GM18907 (cell line): ENCODE measurements at regions not wholly inside any gene's neighbourhood (a gene's known extent, or its start where the extent isn't known, plus 50 kb on each side); places are given as distances from the start of the nearest gene placed in this dataset.
"Not testable (repeated sequence)": the region's sequence is repeated elsewhere in the genome, so short reads cannot be mapped to it uniquely, and the experiment has no call there.

ENCODE experiments used
- ATAC-seq: cut with Tn5 transposase; IDR thresholded peaks from one replicate; pipeline ENCODE4 v1.9.1; 2021; ENCODE audit warnings: mild to moderate bottlenecking, moderate library complexity; ENCODE audit not compliant: unreplicated experiment

DNA sequence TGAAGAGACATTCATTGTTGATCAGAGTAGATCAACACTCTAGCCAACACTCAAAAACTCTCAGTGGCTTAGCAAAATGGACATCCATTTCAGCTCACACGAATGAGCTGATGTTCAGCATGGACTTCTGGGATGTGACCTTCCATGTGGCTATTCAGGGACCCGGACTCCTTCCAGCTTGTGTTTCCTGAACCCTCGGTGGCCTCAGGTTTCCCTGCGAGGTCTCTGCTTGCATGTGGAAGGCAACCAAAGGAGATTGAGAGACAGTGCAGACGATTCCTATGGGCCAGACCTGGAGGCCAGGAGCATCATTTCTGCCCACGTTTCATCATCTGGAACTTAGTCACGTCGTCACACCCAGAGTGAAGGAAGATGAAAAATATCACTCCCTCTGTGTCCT lies 1137.4 kb downstream of the TBC1D22A start:
- no peak for ATAC-seq

DNA sequence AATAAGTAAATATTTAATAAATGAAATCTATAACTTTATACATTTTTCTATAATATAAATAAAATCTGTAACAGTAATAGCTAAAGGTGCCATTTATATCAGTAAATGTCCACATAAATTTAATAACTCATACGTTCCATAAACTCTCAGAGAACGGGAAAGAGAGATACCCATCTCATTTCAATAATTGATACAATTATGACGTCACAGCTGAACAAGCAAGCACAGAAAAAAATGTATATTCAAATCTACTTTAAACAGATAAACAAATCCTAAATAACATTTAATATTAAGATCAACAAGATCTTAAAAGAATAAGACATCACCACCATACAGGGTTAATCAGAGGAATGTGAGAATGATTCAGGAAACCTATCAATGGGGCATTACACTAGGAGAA lies 1136.5 kb downstream of the TBC1D22A start:
- ATAC-seq, result no peak

DNA sequence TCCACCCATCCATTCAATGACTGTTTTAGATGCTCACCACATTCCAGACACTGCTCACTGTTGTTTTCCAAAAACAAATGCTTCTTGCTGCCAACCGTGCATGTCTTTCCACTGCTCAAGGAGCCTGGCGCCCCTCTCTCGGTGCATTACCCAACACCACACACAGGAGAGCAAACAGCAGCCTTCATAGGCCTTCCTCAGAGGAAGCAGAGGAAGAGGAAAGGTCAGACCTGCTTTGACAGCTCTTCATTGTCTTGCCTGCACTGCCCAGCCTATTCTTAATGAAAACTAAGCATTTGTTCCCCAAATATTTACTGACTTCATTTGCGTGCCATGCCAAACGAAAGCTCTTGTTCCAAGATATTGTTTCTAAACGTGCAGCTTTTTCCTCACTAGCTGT lies 1129.2 kb downstream of the TBC1D22A start:
- no peak for ATAC-seq

DNA sequence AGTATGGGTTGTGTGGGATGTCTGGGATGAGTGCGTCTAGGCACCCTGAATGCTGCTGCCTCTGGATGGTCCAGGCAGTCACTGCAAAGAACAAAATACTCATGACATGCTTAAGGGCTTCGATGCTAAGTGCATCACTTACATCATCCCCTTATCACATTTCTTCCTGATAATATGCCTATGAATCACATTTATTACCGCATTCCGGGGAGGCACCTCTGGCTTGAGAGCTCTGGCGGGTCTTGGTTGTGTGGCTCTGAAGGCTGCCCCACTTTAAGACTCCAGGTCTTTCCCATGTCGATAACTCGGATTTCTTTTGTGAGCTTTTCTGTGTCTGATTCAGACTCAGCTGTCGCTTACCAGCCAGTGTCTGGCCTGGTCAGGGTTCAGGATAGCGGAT lies 1126.4 kb downstream of the TBC1D22A start:
- no peak for ATAC-seq

DNA sequence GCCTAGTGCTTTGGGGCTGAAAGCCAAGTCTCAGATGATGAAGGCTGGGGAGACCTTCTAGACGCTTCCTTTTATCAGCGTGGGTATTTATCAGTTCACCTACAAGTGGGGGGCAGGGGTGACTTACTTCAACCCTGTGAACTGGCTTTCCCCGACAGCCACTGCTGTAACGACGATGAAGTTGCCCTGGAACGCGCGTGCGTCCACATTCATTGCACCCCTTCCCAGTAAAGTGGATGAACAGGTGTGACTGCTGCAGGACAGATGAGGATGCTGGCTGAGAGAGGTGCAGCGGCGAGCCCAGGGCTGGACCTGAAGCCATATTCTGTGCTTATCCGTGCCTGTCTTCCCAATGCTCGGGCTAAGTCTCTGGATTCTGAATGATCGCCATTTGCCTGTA lies 1122.3 kb downstream of the TBC1D22A start:
- ATAC-seq, result no peak

DNA sequence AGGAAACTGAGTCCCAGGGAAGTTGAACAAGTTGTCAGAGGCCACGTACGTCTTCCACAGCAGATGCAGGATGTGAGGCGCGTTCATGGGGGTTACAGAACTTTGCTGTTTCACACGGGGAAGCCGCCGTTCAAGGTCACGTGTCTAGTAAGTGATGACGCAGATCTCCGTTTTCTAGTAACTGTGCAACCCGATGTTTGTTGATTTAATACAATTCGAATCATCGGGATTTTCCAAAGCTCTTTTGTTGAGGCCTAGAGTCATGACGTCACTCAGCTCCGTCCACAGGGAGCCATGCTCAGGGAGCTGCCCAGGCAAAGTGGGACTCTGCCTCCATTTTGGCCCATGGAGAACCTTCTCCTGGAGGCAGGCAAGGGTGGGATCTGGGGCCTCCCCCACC lies 1121.8 kb downstream of the TBC1D22A start:
- no peak for ATAC-seq

DNA sequence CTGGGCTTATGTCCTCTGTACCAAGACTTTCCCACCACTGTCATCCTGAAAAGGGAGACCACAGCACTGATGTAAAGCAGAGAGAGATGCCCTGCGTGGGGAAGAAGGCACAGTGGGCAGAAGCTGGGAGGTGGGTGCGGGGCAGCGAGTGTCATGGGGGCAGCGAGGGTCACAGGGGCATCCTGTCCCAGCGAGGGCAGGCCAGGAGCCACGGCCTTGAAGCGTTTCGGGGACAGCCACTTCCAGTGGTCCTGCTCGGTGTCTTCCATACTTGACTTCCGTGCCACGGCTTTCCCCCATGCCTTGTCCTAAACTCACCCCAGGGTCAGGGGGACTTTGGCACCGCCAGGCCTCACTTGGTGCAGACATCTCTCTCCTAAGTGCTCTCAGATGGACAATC lies 1121.3 kb downstream of the TBC1D22A start:
- ATAC-seq, result no peak

DNA sequence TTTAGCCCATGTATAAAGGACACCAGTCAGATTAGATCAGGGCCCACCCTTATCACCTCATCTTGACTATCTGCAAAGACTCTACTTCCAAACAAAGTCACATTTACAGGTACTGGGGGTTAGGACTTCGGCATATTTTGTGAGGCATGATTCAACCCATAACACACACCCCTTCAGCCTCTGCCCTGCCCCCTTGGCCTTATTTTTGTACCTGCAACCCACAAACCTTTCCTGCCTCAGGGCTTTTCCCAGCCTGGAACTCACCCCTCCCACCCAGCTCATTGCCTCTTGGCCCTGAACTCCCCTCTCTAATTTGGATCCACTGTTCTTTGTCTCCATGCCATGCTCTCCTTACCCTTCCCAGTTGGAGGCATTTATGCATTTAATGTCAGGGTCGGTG lies 1116.9 kb downstream of the TBC1D22A start:
- ATAC-seq, result no peak

DNA sequence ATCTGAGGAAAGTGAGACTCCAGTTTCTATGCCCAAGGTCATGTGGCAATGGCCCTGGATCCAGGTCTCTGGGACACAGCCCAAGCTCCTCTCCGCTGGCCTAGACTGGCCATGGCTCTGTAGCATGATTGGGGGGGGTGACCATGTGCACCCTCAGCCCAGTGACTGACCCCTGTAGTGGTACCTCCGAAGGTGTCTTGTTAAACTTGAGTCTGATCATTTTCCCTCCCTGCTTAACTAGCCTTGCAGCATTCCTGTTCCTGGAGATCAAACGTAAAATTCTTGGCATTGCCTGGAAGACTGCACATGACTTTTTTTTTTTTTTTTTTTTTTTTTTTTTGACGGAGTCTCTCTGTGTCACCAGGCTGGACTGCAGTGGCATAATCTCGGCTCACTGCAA lies 1116.0 kb downstream of the TBC1D22A start:
- no peak for ATAC-seq

DNA sequence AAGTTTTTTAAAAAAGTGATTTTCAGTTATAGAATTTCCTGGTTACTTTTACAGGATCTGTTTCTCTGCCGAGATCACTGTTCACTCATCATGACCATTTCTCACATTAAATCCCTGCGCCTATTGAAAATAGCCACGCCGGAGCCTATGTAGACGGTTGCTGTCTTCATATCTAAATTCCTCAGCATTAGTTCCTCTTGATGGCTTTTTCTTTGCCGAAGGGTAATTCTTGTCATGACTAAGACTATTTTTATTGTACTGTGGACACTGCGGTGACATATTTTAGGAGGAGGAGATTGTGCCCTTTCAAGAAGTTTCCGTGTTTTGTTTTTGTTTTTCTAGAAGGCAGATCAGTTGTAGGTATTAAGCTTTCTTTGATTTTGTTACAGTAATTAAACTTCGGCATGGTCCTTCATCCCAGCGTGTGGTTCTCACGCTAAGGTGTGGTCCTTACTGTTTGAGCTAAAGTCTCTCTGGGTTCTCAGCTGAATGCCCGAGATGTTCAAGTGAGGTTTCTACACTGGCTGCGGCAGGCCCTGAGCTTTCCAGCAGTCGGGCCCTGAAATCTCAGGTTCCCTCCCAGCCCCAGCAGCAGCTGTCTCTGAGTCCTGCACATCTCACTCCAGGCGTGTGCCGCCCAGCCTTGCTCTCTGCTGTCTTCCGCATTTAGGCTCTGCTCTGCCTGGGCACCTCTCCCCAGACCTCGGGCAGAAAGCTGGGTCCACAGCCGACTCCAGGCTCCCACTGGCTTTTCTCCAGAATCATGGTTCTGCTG lies 1110.5 kb downstream of the TBC1D22A start:
- ATAC-seq, result no peak

DNA sequence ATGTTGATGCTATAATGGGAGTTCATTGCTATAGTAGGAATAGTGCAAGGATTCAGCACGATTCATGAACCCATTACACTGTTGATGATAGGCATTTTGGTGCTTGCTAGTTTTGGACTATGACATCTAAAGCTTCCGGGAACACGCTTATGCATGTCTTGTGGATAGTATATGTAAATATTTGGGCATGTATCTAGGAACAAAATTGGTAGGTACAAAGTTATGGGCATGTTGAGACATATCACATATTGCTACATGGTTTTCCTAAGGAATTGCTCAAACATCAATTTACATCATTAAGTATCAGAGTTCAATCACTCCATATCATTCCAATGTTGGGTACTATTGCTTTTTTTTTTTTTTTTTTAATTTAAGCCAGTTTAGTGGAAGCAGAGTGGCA lies 1103.2 kb downstream of the TBC1D22A start:
- no peak for ATAC-seq

DNA sequence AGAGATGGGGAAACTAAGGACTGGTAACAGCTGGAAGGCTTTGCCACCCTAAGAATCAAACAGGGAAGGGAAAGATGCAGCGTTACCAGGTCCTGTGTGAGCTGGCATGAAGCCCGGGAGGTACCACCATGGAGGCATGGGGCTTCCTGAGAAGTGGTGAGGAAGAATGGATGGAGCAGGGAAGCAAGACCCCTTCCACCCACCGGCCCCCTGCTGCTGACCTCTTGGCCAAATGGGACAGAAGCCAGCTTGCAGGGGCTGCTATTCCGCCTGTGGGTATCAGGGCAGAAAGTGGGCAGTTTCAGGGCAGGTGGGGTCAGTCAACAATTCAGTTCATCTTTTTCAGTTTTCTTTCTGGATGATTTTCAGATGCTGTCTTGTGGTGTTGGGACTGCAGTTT lies 1099.9 kb downstream of the TBC1D22A start:
- no peak for ATAC-seq

DNA sequence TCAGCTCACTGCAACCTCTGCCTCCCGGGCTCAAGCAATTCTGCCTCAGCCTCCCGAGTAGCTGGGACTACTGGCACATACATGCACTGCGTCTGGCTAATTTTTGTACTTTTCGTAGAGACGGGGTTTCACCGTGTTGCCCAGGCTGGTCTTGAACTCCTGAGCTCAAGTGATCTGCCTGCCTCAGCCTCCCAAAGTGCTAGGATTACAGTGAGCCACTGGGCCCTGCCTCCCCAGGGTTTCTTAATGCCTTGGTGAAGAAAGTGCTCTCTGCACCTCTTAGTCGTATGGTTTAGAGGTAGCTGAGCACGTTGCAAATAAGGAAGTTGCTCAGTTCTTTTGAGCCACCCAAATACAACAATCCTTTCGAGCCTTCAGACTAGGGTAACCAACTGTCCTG lies 1098.5 kb downstream of the TBC1D22A start:
- ATAC-seq, result not testable (repeated sequence)

DNA sequence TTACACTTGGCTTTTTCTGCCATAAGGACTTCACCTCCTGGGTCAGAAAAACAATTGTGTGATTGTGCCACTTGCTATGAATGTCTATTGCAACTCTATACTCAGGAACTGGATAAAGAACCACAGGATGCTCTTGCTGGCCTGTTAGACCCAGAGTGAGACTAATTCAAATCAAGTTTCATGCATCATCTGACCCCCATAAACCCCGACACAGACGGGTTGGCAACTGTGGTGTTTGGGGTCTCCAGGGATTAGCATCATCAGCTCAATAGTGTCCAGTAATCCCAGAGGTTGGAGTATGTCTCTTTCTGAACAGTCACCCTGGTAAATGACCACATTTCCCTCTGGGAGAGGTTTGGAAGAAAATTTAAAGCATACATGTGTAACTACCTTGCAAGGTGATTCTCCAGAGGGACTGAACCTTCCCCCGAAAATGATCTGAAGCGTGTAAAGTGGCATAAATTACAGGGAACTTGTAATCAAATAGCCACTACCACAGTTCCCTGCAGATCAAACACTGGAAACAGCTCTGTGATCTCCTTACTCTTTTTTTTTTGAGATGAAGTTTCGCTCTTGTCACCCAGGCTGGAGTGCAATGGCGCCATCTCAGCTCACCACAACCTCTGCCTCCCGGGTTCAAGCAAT lies 1097.6 kb downstream of the TBC1D22A start:
- no peak for ATAC-seq

DNA sequence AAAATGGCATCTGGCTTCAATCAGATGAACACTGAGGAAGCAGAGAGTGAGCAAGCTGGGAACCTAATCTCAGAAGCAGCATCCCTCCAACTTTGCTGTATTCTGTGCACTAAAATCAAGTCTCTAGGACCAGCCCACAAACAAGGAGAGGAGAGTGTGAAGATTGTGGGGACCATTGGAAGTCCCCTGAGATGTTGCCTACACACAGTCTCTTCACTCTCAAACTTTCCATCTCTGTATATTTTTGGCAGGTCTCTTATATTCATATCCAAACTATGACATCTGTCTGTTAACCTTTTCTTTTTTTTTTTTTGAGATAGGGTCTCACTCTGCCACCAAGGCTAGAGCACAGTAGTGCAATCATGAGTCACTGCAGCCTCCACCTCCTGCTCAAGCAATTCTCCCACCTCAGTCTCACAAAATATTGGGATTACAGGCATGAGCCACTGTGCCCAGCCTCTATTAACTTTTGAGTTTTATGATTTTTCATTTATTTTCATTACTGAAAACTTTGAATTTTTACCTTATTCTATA lies 1096.4 kb downstream of the TBC1D22A start:
- no peak for ATAC-seq

DNA sequence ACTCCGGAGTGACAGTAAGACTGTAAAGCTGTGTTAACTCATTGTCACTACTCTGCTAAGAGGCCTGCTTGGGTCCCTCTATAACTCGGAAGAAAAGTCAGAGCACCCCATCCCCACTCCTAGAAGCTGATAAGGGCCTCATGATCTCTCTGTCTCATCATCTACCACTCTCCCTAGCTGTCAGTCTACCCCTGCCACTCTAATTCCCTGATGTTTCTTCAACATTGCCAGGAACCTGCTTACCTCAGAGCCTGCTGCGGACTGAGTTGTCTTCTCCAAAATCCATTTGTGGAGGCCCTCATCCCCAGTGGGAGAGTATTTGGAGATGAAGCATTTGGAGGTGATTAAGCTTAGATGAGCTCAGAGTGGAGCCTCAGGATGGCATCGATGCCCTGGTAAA lies 1092.2 kb downstream of the TBC1D22A start:
- ATAC-seq, result no peak

DNA sequence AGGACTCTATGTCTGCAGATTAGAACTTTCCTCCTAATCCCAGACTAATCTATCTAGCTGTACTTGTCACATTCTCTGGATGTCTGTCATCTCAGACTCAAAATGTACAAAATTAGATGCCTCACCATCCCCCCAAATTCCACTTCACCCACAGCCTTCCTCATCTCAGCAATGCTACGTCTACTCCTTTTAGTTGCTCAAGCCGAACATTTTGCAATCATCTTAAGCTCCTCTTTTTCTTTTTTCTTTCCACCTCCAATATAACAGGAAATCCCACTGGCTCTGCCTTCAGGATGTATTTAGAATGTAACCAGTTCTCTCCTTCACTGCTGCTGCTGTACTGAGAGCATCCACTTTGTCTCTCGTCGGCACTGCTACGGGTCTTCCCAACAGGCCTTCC lies 1091.8 kb downstream of the TBC1D22A start:
- ATAC-seq, result no peak

DNA sequence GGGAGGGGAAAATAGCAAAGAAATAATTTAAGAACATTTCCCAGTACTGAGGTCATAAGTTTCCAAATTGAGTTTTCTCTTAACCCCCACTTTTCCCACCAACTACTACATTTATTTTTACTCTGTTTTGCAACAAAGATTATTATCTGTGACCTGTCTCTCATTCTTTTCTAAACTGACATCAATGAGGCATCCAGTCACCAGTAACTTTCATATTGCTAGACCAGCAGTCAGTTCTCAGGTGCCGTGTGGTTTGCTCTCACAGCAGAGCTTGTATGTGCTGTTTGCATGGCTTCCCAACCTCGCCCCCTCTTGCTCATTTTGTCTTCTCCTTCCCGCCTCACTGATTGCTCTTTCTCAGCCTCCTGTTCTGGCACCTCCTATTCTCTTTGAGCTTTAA lies 1091.3 kb downstream of the TBC1D22A start:
- no peak for ATAC-seq

DNA sequence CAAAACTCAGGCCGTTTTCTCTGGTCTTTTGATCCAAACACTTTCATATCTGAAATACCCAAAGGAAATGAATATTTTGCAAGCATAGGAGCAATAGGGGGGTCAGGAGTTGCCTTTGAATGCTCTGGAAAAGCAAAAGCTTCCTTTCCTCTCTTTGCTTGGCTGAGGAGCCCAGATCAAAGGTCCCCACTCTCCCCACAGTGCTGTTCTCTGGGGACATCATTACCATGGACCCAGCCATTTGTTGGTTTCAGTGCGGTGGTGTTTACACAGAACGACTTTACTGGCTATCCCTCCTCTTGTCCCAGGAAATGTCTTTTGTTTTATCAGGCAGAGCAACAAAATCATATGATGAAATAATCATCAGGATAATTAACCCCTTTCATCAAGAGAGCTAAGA lies 1089.1 kb downstream of the TBC1D22A start:
- ATAC-seq, result no peak

DNA sequence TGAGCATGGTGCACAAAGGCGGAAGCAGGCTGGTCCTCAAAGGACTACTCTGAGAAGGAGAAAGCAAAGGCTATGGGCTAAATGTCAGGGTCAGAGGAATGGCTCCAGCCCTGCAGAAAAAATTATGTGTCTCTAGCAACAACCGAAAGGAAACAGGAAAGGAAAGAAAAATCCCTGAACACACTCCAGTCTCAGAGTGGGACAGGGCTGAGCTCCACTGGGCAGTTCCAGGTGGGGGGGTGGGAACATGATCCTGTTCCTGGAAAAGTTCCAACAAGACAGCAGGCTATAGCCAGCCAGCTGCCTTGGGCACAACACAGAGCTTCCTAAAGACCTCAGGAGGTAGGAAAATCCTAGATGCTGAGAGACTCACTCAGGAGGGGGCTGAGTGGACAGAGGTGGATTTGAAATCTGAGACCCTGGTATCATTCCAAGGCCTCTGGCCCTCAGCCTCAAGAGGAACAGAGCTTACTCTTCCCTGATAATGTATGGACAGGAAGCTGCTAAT lies 1088.2 kb downstream of the TBC1D22A start:
- no peak for ATAC-seq

DNA sequence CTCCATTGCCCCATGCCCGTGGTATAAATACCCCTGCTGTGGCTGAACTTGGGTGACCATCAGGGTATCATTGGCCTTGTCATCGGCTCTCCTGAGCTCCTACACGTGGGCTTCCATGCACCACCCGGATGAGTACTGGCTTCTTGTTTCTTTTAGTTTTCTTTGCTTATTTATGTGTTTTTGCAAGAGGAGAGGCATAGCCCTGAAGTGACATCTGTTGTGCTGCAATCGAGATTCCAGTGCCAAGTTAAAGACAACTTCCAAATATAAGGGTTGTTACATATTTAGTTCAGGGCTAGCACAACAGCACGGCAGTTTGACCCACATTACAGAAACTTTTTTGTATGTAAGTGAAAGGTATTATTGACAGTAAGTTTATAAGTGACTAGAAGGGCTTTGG lies 1087.1 kb downstream of the TBC1D22A start:
- no peak for ATAC-seq

DNA sequence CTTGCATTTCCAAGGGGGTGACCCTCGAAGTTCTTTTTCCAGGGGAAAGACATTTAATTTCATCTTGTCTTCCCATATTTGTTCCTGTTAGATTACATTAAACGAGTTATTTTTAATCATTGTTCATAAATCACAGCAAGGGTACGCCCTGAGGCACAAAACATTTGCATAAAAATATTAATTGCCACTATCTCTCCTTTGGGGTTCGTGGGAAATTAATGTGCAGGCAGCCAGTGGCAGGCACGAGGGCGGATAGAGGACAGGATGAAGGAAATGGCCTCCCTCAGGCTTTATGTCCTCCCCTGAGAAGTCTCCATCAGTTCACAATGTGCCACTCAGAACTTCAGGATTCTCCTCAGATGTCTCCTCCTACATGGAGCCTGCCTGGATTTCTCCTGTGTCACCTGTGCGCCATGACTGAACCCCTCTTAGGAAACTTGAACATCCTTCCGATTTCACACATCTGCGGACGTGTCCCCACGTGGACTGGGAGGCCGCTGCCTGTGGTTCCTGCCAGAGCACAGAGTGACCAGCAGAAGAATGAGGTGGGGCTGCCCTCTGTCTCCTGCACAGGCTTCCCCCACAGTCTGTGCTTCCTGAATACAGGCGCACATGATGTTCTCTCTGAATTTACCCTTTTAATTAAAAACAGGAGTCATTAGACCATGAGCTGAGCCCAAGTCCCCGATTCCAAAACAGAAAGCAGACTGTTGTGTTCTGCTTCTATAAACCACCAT lies 1085.9 kb downstream of the TBC1D22A start:
- ATAC-seq, result no peak
